ENCODE measurements at regions not wholly inside any gene's neighbourhood (a gene's known extent, or its start where the extent isn't known, plus 50 kb on each side); places are given as distances from the start of the nearest gene placed in this dataset.

DNA sequence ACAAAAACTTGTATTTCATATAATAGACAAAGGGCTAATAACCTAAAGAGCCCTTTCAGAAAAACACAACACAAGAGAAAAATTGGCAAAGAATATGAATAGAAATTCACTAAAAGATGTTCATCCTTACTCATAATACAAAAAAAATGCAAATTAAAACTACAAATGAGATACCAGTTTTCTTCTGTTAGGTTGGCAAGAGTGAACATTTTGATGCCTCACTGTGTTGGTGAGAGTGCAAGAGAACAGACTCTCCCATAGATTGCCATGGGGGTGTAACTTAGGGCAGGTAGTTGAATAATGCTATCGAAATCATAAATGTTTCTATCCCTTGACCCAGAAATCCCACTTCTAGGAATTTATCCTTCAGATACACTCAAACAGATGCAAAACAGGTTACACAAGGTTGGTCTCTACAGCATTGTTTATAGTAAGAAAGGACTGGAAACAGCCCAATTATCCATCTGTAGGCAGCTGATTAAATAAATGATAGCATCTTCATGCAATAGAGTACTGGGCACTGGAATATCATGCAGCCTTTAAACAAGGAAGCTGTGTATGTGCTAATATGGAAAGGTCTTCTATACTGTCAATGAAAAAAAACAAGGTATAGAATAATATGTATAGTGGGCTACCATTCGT, 146.3 kb downstream of the TLE3 start:
- TF ChIP-seq, protein P1, sequence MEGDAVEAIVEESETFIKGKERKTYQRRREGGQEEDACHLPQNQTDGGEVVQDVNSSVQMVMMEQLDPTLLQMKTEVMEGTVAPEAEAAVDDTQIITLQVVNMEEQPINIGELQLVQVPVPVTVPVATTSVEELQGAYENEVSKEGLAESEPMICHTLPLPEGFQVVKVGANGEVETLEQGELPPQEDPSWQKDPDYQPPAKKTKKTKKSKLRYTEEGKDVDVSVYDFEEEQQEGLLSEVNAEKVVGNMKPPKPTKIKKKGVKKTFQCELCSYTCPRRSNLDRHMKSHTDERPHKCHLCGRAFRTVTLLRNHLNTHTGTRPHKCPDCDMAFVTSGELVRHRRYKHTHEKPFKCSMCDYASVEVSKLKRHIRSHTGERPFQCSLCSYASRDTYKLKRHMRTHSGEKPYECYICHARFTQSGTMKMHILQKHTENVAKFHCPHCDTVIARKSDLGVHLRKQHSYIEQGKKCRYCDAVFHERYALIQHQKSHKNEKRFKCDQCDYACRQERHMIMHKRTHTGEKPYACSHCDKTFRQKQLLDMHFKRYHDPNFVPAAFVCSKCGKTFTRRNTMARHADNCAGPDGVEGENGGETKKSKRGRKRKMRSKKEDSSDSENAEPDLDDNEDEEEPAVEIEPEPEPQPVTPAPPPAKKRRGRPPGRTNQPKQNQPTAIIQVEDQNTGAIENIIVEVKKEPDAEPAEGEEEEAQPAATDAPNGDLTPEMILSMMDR (IDR thresholded peaks at IDR 0.05; ENCODE audit: low read depth, low read length): no peak

DNA sequence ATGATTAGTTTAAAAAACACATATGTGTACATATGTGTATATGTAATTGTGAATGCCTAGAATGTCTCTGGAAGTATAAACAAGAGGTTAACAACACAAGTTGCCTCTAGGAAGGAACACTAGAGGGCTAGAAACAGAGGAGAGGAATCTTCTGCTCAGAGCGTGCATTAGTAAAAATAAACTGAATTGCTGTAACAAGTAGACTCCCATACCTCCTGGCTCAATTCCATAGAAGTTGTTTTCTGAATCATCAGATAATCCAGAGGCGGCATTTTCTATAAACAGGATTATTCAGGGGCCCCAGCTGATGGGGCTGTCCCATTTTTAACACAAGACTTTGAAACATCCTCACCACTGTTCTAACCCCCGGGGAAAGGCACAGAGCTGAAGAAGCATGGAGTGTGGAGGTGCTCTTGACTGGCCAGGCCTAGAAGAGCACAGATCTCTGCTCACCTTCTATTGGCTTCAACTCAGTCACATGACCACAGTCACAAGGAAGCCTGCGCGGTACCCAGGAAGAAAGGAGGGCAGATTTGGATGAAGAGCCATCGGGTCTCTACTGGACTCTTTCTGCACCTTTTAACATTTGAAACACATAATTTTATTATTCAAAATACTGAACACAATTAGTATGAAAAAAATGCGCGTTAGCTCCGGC, 145.7 kb downstream of the TLE3 start:
- TF ChIP-seq, protein P1 (IDR thresholded peaks at IDR 0.05; ENCODE audit: low read depth, low read length): no peak
- no peak overlapping the region for H3K4me3 ChIP-seq (ENCODE audit: low read depth, low read length)

More for the DNA sequence above, 146.3 kb downstream of the TLE3 start:
- H3K4me3 ChIP-seq (ENCODE audit: low read depth, low read length): no peak overlapping the region

DNA sequence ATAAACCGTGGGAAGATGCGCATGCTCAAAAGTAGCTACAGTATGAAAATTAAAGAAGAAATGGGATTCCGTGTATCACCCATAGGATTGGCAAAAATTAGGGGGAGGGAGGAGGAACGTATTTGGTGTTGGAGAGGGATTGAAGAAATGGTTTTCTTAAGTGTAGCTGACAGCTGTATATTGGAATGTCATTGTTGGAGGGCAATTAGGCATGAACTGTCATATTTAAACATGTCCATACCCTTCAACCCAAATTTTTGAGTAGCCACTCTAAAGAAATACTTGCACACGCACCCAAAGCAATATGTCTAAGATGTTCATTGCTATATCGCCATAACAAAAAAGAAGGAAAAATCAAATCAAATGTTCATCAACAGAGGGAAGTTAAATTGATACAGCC, 144.7 kb downstream of the TLE3 start:
- TF ChIP-seq, protein P1 (IDR thresholded peaks at IDR 0.05; ENCODE audit: low read depth, low read length): no peak
- no peak overlapping the region for H3K4me3 ChIP-seq (ENCODE audit: low read depth, low read length)

DNA sequence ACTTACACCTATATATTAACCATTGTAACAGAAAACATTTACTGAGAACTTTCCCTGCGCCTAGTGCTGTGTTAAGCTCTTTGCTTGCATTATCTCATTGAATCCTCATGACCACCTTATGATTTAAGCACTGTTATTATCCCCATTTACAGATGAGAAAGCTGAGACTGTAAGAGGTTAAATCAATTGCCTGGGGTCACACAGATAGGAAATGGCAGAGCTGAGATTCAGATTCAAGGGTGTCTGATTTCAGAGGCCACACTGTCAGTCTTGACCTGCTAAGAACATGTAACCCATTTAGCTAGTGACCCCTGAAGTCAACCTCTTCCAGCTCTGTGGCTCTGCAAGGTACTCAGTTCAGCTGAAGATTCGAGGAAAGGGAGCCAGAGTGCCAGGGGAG, 143.9 kb downstream of the TLE3 start:
- no peak overlapping the region for H3K4me3 ChIP-seq (ENCODE audit: low read depth, low read length)
- TF ChIP-seq, protein P1 (IDR thresholded peaks at IDR 0.05; ENCODE audit: low read depth, low read length): no peak

DNA sequence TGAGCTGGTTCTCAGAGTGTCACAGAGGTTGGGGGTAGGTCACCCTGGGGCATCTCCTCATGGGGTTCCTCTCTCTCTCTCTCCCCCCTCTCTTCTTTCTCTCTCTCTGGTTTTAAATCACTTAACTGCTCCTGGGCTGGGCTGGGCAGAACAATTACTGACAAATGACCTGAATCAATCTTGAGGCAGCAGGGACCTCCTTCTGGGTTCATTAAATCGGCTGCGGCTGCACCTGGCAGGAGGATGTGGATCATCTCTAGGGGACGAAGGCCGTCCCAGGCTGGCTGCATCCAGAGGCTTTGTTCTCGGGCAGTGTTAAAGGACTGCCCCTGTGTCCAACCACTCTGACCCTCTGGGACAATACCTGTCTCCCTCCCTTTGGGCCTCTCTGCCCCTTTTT, 143.1 kb downstream of the TLE3 start:
- no peak overlapping the region for H3K4me3 ChIP-seq (ENCODE audit: low read depth, low read length)
- TF ChIP-seq, protein P1 (IDR thresholded peaks at IDR 0.05; ENCODE audit: low read depth, low read length): no peak

DNA sequence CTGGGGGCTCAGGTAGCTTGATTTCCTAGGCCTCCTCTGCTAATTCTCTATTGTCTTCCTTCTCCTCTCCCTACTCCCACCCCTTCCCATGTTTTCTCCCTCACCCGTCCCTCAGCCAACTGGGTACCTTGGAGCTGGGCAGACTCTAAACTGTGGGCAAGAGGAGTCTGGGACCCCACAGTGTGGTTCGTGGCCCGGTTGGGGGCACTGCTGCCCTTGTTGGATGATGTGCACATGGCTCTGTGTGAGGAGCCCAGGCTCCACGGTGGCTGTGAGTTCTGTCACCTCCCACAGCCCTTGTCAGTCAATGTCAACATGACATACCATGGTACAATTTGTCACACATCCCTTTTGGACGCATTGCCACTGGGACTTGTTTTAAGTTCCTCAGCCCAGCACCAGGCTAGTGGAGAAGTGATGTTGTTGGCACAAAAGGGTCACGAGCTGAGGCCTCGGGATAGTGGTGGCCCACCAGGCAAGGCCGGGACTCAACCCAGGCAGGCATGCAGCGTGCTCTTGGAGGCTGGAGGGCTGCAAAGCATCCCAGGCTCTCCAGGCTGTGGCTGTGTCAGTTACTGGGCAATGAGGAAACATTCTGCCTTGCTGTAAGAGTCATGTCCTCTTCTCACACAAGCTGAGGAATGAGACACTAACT, 142.3 kb downstream of the TLE3 start:
- no peak overlapping the region for H3K4me3 ChIP-seq (ENCODE audit: low read depth, low read length)
- TF ChIP-seq, protein P1 (IDR thresholded peaks at IDR 0.05; ENCODE audit: low read depth, low read length): no peak

DNA sequence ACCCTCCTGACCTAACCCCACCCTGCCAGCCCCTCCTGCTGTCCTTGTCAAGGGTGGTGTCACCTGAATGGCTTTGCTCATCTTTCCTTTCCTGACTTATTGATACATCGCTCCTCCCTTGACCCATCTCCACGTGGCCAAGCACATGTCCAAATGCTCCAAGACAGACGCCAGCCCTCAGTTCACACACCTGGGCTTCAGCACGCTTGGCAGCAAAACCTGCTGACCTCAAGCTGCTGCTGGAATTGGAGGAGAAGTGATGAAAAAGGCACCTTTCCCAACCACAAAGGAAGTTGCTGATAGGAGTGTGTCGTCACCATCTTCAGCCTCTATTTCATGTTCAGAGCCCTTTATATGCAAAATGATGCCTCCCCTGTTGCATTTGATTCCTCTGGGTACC, 141.3 kb downstream of the TLE3 start:
- H3K4me3 ChIP-seq (ENCODE audit: low read depth, low read length): no peak overlapping the region
- TF ChIP-seq, protein P1 (IDR thresholded peaks at IDR 0.05; ENCODE audit: low read depth, low read length): no peak
